ENCODE measurements at regions not wholly inside any gene's neighbourhood (a gene's known extent, or its start where the extent isn't known, plus 50 kb on each side); places are given as distances from the start of the nearest gene placed in this dataset.

DNA sequence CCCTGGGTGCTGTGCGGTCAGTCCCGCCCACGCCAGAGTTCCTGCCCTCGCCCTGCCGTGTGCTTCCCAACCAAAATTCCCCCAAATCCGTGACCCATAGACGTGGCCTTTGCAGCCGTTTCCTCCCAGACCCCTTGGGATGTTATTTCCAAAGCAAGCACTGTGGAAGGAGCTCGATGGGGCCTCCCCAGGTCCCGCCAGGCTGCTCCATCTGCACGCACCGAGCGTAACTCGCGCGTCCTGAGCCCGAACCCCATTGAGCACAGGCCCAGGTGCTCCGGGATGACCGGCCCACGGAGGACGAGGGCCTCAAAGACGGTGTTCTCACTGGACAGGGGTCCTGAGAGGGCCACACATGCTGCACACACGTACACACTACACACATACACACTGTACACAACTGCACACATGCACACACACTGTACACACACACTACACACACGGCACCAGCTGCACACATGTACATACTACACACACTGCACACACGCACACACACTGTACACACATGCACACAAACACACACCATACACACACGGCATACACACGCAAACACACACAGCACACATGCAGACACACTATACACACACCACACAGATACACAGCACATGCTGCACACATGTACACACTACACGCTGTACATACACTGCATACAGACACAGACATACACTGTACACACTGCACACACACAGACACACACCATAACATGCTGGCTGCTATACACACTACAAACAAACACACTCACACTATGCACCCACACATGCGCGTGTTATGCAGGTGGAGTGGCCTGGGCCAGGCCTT, 431.2 kb upstream of the SALL3 start:
- intact Hi-C loops (cut with DNase I; ENCODE audit: low total_unique reads) = no loop called here
- no peaks in the 10 kb centered on the region for H3K4me1 ChIP-seq
- H3K36me3 ChIP-seq = no peaks in the 10 kb centered on the region
- TF ChIP-seq, protein P1, sequence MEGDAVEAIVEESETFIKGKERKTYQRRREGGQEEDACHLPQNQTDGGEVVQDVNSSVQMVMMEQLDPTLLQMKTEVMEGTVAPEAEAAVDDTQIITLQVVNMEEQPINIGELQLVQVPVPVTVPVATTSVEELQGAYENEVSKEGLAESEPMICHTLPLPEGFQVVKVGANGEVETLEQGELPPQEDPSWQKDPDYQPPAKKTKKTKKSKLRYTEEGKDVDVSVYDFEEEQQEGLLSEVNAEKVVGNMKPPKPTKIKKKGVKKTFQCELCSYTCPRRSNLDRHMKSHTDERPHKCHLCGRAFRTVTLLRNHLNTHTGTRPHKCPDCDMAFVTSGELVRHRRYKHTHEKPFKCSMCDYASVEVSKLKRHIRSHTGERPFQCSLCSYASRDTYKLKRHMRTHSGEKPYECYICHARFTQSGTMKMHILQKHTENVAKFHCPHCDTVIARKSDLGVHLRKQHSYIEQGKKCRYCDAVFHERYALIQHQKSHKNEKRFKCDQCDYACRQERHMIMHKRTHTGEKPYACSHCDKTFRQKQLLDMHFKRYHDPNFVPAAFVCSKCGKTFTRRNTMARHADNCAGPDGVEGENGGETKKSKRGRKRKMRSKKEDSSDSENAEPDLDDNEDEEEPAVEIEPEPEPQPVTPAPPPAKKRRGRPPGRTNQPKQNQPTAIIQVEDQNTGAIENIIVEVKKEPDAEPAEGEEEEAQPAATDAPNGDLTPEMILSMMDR (IDR thresholded peaks at IDR 0.05) = no peak
- no peak for TF ChIP-seq POLR2A (IDR thresholded peaks at IDR 0.05)
- TF ChIP-seq POLR2AphosphoS5 (IDR thresholded peaks at IDR 0.05) = no peak
- H3K9me3 ChIP-seq = no peaks in the 10 kb centered on the region
- no peak overlapping the region for H3K4me3 ChIP-seq
- DNase-seq (ENCODE audit: low spot score in 2 of 2) = no peak
- H3K27ac ChIP-seq = no peak overlapping the region
- peaks cover 0 to 10% of the 10 kb centered on the region in 2 donors for H3K27me3 ChIP-seq

DNA sequence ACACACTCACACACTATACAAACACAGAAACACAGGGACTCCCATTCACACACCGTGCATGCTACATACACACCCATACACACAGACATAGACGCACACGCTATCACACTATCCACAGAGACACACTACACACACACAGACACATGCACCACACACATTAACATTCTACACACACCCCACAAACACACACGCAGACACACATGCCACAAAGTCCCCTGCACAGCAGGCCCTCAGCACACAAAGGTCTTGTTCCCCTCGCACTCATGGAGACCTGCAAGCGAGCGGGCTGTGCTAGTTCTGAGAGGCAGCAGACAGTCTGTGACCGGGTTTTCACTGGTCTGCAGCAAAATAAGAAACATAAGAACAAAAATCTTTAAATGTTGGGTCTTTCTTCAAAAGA, 429.6 kb upstream of the SALL3 start:
- TF ChIP-seq POLR2A (IDR thresholded peaks at IDR 0.05) (no peak), POLR2AphosphoS5 (IDR thresholded peaks at IDR 0.05) (no peak)
- TF ChIP-seq, protein P1 (IDR thresholded peaks at IDR 0.05) = no peak
- intact Hi-C loops (cut with DNase I; ENCODE audit: low total_unique reads) = no loop called here

DNA sequence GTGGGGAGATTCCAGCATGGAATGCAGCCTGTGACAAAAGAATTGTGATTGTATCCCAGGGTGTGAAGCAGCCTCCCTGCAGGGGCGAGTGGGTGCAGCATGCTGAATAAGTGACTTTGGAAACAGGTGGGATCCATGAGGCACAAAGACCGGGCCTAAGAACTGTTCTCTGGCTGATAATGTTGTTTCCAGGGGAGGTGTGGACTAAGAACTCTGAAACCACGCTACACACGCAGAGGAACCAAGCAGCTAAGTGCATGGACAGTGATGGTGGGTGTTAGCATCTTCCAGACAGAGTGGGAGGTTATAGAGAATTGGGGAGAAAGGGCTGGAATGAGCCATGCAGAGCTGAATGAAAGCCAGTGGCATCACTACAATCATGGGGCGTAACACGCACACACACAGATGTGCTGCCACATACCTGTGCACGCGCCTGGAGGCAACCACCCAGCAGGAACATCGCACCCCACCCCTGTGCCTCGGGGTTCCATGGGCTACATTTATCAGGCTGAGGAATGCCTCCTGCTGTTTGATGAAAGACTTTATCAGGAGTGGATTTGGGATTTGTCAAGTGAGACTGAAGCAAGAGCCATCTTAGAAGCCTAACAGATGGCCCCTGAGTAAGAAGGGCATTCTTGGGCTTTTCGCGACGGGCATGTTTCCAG, 424.5 kb upstream of the SALL3 start:
- Histone ChIP-seq H3K4me3 (no peak overlapping the region), H3K4me1 (no peaks in the 10 kb centered on the region), H3K9me3 (peaks cover 13 to 24% of the 10 kb centered on the region in 2 donors), H3K36me3 (no peaks in the 10 kb centered on the region), H3K27ac (no peak overlapping the region), H3K27me3 (no peaks in the 10 kb centered on the region)
- intact Hi-C loops (cut with DNase I; ENCODE audit: low total_unique reads) = no loop called here
- no peak for DNase-seq (ENCODE audit: low spot score in 2 of 2)
- TF ChIP-seq, protein P1 (IDR thresholded peaks at IDR 0.05) = no peak
- TF ChIP-seq POLR2AphosphoS5 (IDR thresholded peaks at IDR 0.05) = no peak
- no peak for TF ChIP-seq POLR2A (IDR thresholded peaks at IDR 0.05)

More for the DNA sequence above, 429.6 kb upstream of the SALL3 start:
- H3K27me3 ChIP-seq = peaks cover 0 to 10% of the 10 kb centered on the region in 2 donors
- DNase-seq (ENCODE audit: low spot score in 2 of 2) = no peak
- H3K9me3 ChIP-seq = peaks cover 7 to 8% of the 10 kb centered on the region in 2 donors
- H3K4me3 ChIP-seq = no peak overlapping the region
- no peaks in the 10 kb centered on the region for H3K4me1 ChIP-seq
- H3K36me3 ChIP-seq = no peaks in the 10 kb centered on the region
- no peak overlapping the region for H3K27ac ChIP-seq

DNA sequence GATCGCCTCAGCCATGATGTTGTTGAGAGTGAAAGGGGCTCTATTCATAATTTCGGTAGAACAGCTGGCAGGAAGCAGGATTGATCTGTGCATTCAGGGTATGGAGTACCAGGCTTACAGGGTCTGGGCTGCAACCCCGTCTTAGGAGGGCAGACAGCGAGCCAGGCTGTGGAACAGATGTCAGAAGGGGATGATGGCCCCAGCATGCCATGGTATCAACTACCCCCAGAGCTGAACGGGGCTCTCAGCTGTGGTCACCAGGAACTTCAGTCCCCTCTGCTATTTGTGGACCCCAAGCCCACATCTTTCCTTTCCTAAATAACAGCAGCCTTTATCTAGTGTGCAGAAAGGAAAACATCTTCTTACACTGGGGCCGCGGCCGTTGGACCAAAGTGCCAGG, 422.2 kb upstream of the SALL3 start:
- H3K27ac ChIP-seq = no peak overlapping the region
- no peak for DNase-seq (ENCODE audit: low spot score in 2 of 2)
- TF ChIP-seq, protein P1 (IDR thresholded peaks at IDR 0.05) = no peak
- TF ChIP-seq POLR2A (IDR thresholded peaks at IDR 0.05) = no peak
- no peak for TF ChIP-seq POLR2AphosphoS5 (IDR thresholded peaks at IDR 0.05)
- no peaks in the 10 kb centered on the region for H3K36me3 ChIP-seq
- peaks cover 13 to 24% of the 10 kb centered on the region in 2 donors for H3K9me3 ChIP-seq
- H3K4me3 ChIP-seq = no peak overlapping the region
- intact Hi-C loops (cut with DNase I; ENCODE audit: low total_unique reads) = no loop called here
- no peaks in the 10 kb centered on the region for H3K4me1 ChIP-seq
- H3K27me3 ChIP-seq = peaks cover 0 to 13% of the 10 kb centered on the region in 2 donors
